HEK293 (cell line): ENCODE measurements at regions not wholly inside any gene's neighbourhood (a gene's known extent, or its start where the extent isn't known, plus 50 kb on each side); places are given as distances from the start of the nearest gene placed in this dataset.

Experiments
- CTCF ChIA-PET: fragments of 350-600 bp; formaldehyde crosslinking; extraction: SDS; loops from one replicate; lab custom pipeline; 2021; ENCODE audit warnings: antibody characterized with exemption; lab: Yijun Ruan, JAX
- POLR2A ChIA-PET: fragments of 300-600 bp; formaldehyde crosslinking; extraction: SDS; loops from one replicate; lab custom pipeline; 2020; ENCODE audit warnings: antibody characterized with exemption, inconsistent platforms; lab: Yijun Ruan, JAX
- H3K27ac ChIP-seq: fragments of 200-500 bp; sonication (Bioruptor generic); 2 replicates; pipeline ENCODE4 v1.5.1; 2014; ENCODE audit warnings: low read depth, low read length, control low read depth, inconsistent platforms; ENCODE audit errors: extremely low read depth
- H3K36me3 ChIP-seq, 2 experiments: fragments of 200-500 bp in 1 of 2; sonication (Bioruptor generic) in 1 of 2; 1 replicate in 1 of 2; 2 replicates in 1 of 2; pipeline ENCODE4 v1.5.1; 2014 to 2017; ENCODE audit warnings: inconsistent platforms in 2 of 2, low read length in 2 of 2; ENCODE audit not compliant: control insufficient read depth in 2 of 2, insufficient read depth in 1 of 2
- H3K4me1 ChIP-seq: fragments of 200-500 bp; sonication (Bioruptor generic); 2 replicates; pipeline ENCODE4 v1.5.1; 2014; ENCODE audit warnings: mild to moderate bottlenecking, low read length, inconsistent platforms; ENCODE audit not compliant: control insufficient read depth, insufficient read depth
- H3K4me3 ChIP-seq: 2 replicates; pipeline ENCODE4 v1.5.1; 2011; ENCODE audit warnings: low read depth, mild to moderate bottlenecking, control low read depth, low read length, moderate library complexity
- H3K9me3 ChIP-seq: fragments of 200-500 bp; sonication (Bioruptor generic); 2 replicates; pipeline ENCODE4 v1.5.1; 2014; ENCODE audit warnings: low read depth, low read length, inconsistent platforms; ENCODE audit not compliant: control insufficient read depth, insufficient read depth
- KLF1 ChIP-seq: fragments of 450-650 bp; formaldehyde crosslinking; IDR thresholded peaks from 2 replicates; pipeline ENCODE4 v1.5.1; 2016; ENCODE audit warnings: missing biosample characterization, missing genetic modification characterization
- MZF1 ChIP-seq: fragments of 450-650 bp; formaldehyde crosslinking; IDR thresholded peaks from 2 replicates; pipeline ENCODE4 v1.5.1; 2017; ENCODE audit warnings: missing biosample characterization, missing genetic modification characterization, borderline replicate concordance
- PBX3 ChIP-seq: sonication (generic); formaldehyde crosslinking; IDR thresholded peaks from 2 replicates; pipeline ENCODE4 v1.8.1; 2022; ENCODE audit warnings: mild to moderate bottlenecking, moderate library complexity, missing genetic modification reagents
- WT1 ChIP-seq: fragments of 450-650 bp; formaldehyde crosslinking; IDR thresholded peaks from 2 replicates; pipeline ENCODE4 v1.5.1; 2016; ENCODE audit warnings: missing biosample characterization, missing genetic modification characterization
- ZBTB1 ChIP-seq: fragments of 450-650 bp; formaldehyde crosslinking; IDR thresholded peaks from 2 replicates; pipeline ENCODE4 v1.5.1; 2016; ENCODE audit warnings: missing biosample characterization, missing genetic modification characterization
- ZBTB11 ChIP-seq: fragments of 450-650 bp; formaldehyde crosslinking; conservative IDR thresholded peaks from 2 replicates; pipeline ENCODE4 v1.5.1; 2016; ENCODE audit warnings: low read depth, missing biosample characterization, missing genetic modification characterization
- ZNF148 ChIP-seq: fragments of 450-650 bp; formaldehyde crosslinking; IDR thresholded peaks from 2 replicates; pipeline ENCODE4 v1.5.0; 2017; ENCODE audit warnings: missing biosample characterization, missing genetic modification characterization, borderline replicate concordance
- ZNF155 ChIP-seq: fragments of 450-650 bp; formaldehyde crosslinking; IDR thresholded peaks from 2 replicates; pipeline ENCODE4 v1.5.1; 2016; ENCODE audit warnings: missing biosample characterization, missing genetic modification characterization
- ZNF184 ChIP-seq: fragments of 450-650 bp; IDR thresholded peaks from 2 replicates; pipeline ENCODE4 v1.5.1; 2018; ENCODE audit warnings: missing biosample characterization, mild to moderate bottlenecking, missing genetic modification characterization
- ZNF239 ChIP-seq: fragments of 450-650 bp; formaldehyde crosslinking; IDR thresholded peaks from 2 replicates; pipeline ENCODE4 v1.5.1; 2016; ENCODE audit warnings: missing biosample characterization, missing genetic modification characterization
- ZNF274 ChIP-seq, 2 experiments: fragments of 200-500 bp in 1 of 2; fragments of 450-650 bp in 1 of 2; sonication (Bioruptor generic) in 1 of 2; formaldehyde crosslinking in 1 of 2; IDR thresholded peaks; 2 replicates each; pipeline versions ENCODE4 v1.5.1 to v1.6.1; 2014 to 2016; ENCODE audit warnings: borderline replicate concordance in 1 of 2, inconsistent platforms in 1 of 2, low read length in 1 of 2, missing biosample characterization in 1 of 2, missing genetic modification characterization in 1 of 2
- ZNF292 ChIP-seq: fragments of 450-650 bp; formaldehyde crosslinking; IDR thresholded peaks from 2 replicates; pipeline ENCODE4 v1.5.1; 2016; ENCODE audit warnings: low read depth, missing biosample characterization, missing genetic modification characterization, borderline replicate concordance
- ZNF354C ChIP-seq: fragments of 450-650 bp; formaldehyde crosslinking; IDR thresholded peaks from 2 replicates; pipeline ENCODE4 v1.5.1; 2016; ENCODE audit warnings: missing biosample characterization, missing genetic modification characterization, low read depth, borderline replicate concordance
- ZNF366 ChIP-seq: fragments of 450-650 bp; formaldehyde crosslinking; conservative IDR thresholded peaks from 2 replicates; pipeline ENCODE4 v1.5.1; 2016; ENCODE audit warnings: missing biosample characterization, missing genetic modification characterization
- ZNF416 ChIP-seq: fragments of 450-650 bp; formaldehyde crosslinking; IDR thresholded peaks from 2 replicates; pipeline ENCODE4 v1.5.1; 2016; ENCODE audit warnings: missing biosample characterization, missing genetic modification characterization
- ZNF473 ChIP-seq: fragments of 450-650 bp; formaldehyde crosslinking; IDR thresholded peaks from 2 replicates; pipeline ENCODE4 v1.5.1; 2017; ENCODE audit warnings: missing biosample characterization, missing genetic modification characterization
- ZNF510 ChIP-seq: fragments of 450-650 bp; formaldehyde crosslinking; IDR thresholded peaks from 2 replicates; pipeline ENCODE4 v1.5.1; 2018; ENCODE audit warnings: mild to moderate bottlenecking, missing genetic modification characterization, missing biosample characterization; ENCODE audit not compliant: insufficient replicate concordance
- ZNF514 ChIP-seq: fragments of 450-650 bp; formaldehyde crosslinking; IDR thresholded peaks from 2 replicates; pipeline ENCODE4 v1.5.1; 2016; ENCODE audit warnings: missing biosample characterization, missing genetic modification characterization
- ZNF623 ChIP-seq: fragments of 450-650 bp; formaldehyde crosslinking; IDR thresholded peaks from 2 replicates; pipeline ENCODE4 v1.5.1; 2016; ENCODE audit warnings: missing biosample characterization, missing genetic modification characterization
- ZNF654 ChIP-seq: fragments of 450-650 bp; formaldehyde crosslinking; IDR thresholded peaks from 2 replicates; pipeline ENCODE4 v1.5.1; 2016; ENCODE audit warnings: low read depth, missing biosample characterization, missing genetic modification characterization
- ZNF658 ChIP-seq: fragments of 450-650 bp; formaldehyde crosslinking; IDR thresholded peaks from 2 replicates; pipeline ENCODE4; 2016; ENCODE audit warnings: missing biosample characterization, missing genetic modification characterization
- ZNF76 ChIP-seq: fragments of 450-650 bp; formaldehyde crosslinking; IDR thresholded peaks from 2 replicates; pipeline ENCODE4; 2016; ENCODE audit warnings: low read depth, missing biosample characterization, missing genetic modification characterization, borderline replicate concordance
- ZNF837 ChIP-seq: fragments of 450-650 bp; formaldehyde crosslinking; IDR thresholded peaks from 2 replicates; pipeline ENCODE4 v1.5.1; 2016; ENCODE audit warnings: missing biosample characterization, missing genetic modification characterization
- ZSCAN16 ChIP-seq: fragments of 450-650 bp; formaldehyde crosslinking; IDR thresholded peaks from 2 replicates; pipeline ENCODE4 v1.5.1; 2016; ENCODE audit warnings: missing biosample characterization, missing genetic modification characterization
- ZXDB ChIP-seq: fragments of 450-650 bp; formaldehyde crosslinking; IDR thresholded peaks from 2 replicates; pipeline ENCODE4 v1.5.1; 2016; ENCODE audit warnings: missing biosample characterization, missing genetic modification characterization
- TF ChIP-seq, protein P1 (sequence below): fragments of 450-650 bp; formaldehyde crosslinking; IDR thresholded peaks from 2 replicates; pipeline ENCODE4 v1.5.1; 2016; ENCODE audit warnings: missing biosample characterization, missing genetic modification characterization
- TF ChIP-seq, protein P2 (sequence below): fragments of 450-650 bp; formaldehyde crosslinking; IDR thresholded peaks from 2 replicates; pipeline ENCODE4; 2016; ENCODE audit warnings: missing biosample characterization, missing genetic modification characterization

GRCh38 chr1:187872550-187872949 lies 1043.8 kb downstream of the PLA2G4A start:
- ChIA-PET CTCF (interaction anchor here (0.6 kb wide), 1 partner anchor 375 kb away, joined by 5 read pairs; no protein-coding TSS in a partner anchor), POLR2A (no interaction called here)
- TF ChIP-seq ZNF274 (IDR thresholded peaks at IDR 0.05; ENCODE audit: low read length) (no peak), ZNF274 (tag by site-specific recombination; IDR thresholded peaks at IDR 0.05; ENCODE audit: borderline replicate concordance) (no peak), ZNF623 (tag by site-specific recombination) (no peak), KLF1 (tag by site-specific recombination) (no peak), ZNF76 (tag by site-specific recombination) (no peak), ZNF658 (tag by site-specific recombination) (no peak), ZNF292 (tag by site-specific recombination) (no peak), ZNF837 (tag by site-specific recombination) (no peak), PBX3 (CRISPR knock-in tag) (no peak), ZNF148 (tag by site-specific recombination) (no peak), ZNF366 (tag by site-specific recombination) (no peak), ZNF155 (tag by site-specific recombination) (no peak), ZXDB (no peak), ZNF416 (tag by site-specific recombination) (no peak), ZBTB1 (tag by site-specific recombination) (no peak), ZNF473 (tag by site-specific recombination) (no peak)
- TF ChIP-seq, protein P1, sequence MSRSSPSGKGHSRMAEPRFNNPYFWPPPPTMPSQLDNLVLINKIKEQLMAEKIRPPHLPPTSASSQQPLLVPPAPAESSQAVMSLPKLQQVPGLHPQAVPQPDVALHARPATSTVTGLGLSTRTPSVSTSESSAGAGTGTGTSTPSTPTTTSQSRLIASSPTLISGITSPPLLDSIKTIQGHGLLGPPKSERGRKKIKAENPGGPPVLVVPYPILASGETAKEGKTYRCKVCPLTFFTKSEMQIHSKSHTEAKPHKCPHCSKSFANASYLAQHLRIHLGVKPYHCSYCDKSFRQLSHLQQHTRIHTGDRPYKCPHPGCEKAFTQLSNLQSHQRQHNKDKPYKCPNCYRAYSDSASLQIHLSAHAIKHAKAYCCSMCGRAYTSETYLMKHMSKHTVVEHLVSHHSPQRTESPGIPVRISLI (tag by site-specific recombination) = no peak
- no peaks in the 10 kb centered on the region for H3K9me3 ChIP-seq
- no peaks in the 10 kb centered on the region for H3K36me3 ChIP-seq
- no peaks in the 10 kb centered on the region for H3K4me1 ChIP-seq
- no peak overlapping the region for H3K27ac ChIP-seq
- H3K4me3 ChIP-seq = no peak overlapping the region

DNA sequence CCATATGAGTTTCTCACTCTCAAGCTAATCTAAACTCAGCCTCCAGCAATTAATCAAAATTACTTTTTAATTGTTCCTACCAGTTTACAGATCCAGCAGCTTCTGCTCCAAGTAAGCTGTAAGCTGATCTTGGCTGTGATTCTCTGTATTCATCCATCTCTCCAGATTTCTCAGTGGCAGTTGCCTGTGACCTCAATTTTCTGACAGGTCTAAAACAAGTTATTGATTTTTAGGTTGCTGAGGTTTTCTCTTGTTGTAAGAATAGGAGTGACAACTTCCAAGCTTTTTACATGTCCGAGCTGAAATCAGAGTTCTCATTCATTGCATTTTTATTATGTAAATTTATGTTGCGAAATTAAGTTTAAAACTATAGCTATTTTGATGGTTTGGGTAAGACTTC lies 1044.4 kb downstream of the PLA2G4A start:
- H3K4me1 ChIP-seq = no peaks in the 10 kb centered on the region
- no peak overlapping the region for H3K27ac ChIP-seq
- ChIA-PET CTCF (no interaction called here), POLR2A (no interaction called here)
- H3K36me3 ChIP-seq = no peaks in the 10 kb centered on the region
- H3K9me3 ChIP-seq = no peaks in the 10 kb centered on the region
- no peak overlapping the region for H3K4me3 ChIP-seq
- no peak for TF ChIP-seq ZNF654
- no peak for TF ChIP-seq ZNF510 (tag by site-specific recombination)
- TF ChIP-seq ZNF354C (tag by site-specific recombination) = no peak
- no peak for TF ChIP-seq MZF1
- TF ChIP-seq, protein P2, sequence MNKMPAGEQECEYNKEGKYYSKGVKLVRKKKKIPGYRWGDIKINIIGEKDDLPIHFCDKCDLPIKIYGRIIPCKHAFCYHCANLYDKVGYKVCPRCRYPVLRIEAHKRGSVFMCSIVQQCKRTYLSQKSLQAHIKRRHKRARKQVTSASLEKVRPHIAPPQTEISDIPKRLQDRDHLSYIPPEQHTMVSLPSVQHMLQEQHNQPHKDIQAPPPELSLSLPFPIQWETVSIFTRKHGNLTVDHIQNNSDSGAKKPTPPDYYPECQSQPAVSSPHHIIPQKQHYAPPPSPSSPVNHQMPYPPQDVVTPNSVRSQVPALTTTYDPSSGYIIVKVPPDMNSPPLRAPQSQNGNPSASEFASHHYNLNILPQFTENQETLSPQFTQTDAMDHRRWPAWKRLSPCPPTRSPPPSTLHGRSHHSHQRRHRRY (tag by site-specific recombination) = no peak
- TF ChIP-seq ZBTB11 (tag by site-specific recombination) = no peak
- TF ChIP-seq ZNF514 = no peak
- TF ChIP-seq ZNF239 (tag by site-specific recombination) = no peak
- TF ChIP-seq WT1 (tag by site-specific recombination) = no peak
- TF ChIP-seq ZSCAN16 (tag by site-specific recombination) = no peak
- no peak for TF ChIP-seq ZNF184 (tag by site-specific recombination)
